NCI-H82 treated with DMSO at 0.1 percent for 48 hours (cell line): ENCODE measurements at regions not wholly inside any gene's neighbourhood (a gene's known extent, or its start where the extent isn't known, plus 50 kb on each side); places are given as distances from the start of the nearest gene placed in this dataset.
A peak's percentile ranks its signal among the peaks of the same experiment; 100 is the strongest.

ENCODE experiments used
- DNase-seq: peaks from one replicate; lab custom pipeline; 2025; ENCODE audit not compliant: unreplicated experiment; lab: John Stamatoyannopoulos, UW

- no peak for DNase-seq
Observed at GRCh38 chr10:21099291-21100062, 202.4 kb upstream of the NEBL start.

DNA sequence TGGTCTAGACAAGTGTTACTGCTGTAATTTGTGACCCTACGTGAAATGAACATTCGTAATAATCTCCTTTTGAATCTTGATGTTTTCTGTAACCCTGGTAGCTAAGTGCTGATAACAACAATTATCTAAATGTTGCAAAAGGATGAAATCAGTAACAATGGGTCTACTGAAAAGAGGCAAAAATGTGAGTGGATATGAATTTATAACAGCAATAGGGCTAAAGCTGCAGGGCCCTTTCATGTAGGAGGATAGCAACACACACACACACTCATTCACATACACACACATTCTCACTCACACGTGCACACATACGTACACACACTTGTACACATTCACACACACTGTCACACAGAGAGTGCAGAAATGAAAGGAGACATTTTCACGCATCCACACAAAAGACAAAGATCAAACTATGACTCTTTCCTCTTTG lies 200.8 kb upstream of the NEBL start:
- DNase-seq = no peak

DNA sequence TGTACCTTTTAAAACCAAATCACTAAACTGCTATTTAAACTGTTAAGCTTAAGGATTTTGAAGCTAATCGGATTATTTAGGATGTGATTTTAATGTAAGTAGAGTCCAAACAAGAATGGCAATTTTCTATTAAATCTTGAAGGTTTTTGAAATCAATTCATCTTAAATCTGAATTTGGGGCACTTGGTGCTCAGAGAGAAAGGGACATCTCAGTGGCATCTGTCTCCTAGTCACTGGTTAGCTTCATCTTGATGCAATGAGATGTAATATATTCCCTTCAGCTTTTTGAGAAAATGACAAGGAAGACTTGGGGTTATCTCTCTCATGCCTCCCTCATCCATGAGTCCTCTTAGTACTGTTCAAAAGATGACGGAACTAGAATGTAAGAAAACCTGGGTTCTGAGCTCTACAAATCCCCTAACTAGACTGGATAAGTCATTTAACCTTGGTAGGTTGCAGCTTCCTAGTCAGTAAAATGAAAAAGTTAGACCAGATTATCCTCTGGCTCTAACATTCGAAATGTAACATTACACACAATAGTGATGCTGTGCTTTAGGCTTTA lies 198.5 kb upstream of the NEBL start:
- peak; percentile 9 for DNase-seq

- DNase-seq = no peak
Observed at GRCh38 chr10:21095073-21095472, 198.0 kb upstream of the NEBL start.

DNA sequence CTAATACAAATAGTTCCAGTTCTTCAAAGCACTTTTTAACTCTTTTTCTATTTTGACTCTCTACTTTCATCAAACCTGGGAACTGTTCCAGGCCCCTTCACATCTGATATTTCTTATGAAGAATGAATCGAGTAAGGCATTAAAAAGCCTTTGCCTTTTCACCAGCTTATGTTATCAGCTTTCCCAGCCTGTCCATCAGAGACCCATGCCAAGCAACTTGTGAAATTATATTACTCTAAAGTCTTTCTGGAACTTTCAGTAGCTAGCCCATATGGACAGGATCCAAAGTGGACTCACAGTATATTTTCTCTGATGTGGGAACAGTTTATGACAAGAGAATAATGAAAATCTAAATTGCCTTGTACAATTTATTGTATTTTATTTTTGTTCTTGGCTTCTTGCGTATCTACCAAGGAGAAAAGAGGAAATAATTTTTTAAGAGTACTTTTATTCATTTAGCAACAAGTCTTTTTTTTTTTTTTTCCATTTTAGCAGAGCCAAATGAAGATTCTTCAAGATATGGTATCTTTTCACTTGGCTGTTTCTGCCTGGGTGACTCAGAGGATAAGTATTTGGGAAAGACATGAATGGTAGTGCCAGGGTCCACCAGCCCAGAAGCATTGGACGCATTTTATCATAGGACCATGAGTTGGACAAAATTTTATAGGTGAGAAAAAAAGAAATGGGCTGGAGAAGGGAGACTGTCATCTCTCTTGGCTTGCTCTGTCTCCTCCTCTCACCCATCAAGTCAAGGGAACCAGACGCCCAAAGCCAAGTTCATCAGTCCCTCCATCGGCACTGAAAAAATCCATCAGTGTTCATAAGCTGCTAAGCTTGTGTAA lies 195.8 kb upstream of the NEBL start:
- DNase-seq = no peak

DNA sequence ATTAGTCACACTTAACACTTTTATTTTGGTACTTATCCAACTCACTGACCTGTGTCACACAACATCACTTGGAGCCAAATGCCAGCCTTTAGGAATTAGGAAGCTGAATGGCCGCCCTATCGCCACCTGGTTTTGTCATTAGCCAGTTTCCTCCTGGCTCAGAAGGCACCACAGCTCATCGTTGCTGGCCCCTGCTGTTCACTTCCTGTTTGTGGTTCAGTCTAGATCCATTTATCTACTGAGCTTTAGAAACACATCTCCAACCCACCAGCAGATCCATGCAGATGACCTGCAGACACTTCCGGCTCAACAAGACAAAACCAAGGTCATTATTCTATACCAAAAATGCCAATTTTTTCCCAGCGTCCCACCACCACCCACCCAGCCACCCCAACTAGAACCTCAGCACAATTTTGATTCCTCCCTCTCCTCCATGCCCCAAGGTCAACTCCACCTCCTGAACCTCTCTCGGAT lies 193.5 kb upstream of the NEBL start:
- no peak for DNase-seq

DNA sequence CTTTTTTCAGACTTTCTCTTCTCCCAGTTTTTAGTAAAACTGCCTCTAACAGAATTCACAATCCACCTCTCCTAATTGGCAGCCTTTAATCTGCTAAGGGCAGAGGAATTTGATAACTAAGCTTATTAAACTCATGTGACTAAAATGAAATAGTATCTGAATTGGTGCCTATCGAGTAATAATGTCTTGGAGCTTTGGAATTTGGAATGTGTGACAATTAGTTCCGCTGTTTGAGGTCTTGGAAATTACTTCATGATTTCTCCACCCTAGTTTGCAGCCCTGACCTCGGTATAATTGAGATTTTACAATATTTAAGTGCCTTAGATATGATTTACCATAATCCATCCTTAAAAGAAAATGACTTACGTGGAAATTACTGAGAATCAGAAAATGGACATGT lies 190.4 kb upstream of the NEBL start:
- no peak for DNase-seq

DNA sequence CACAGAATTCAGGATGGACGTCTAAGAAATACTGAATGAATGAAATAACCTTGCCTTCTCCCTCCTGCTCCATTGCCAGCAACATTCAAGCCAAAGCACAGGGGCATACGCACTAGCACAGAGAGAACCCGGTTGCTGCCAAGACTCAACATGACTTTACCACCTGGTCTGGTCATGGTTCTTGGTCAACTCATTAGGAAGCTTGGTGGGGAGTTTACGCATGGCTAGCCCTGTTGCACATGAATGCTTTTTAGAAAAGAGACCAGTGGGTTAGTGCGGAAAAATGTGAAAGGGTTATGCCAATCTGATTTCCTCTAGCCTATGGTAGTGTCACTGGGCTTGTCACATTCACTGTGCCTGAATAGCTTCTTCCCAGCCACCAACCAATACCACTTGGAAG lies 187.6 kb upstream of the NEBL start:
- no peak for DNase-seq

- DNase-seq = no peak
Observed at GRCh38 chr10:21083861-21084260, 186.8 kb upstream of the NEBL start.

GRCh38 chr10:21082206-21082605 lies 185.1 kb upstream of the NEBL start:
- no peak for DNase-seq

DNA sequence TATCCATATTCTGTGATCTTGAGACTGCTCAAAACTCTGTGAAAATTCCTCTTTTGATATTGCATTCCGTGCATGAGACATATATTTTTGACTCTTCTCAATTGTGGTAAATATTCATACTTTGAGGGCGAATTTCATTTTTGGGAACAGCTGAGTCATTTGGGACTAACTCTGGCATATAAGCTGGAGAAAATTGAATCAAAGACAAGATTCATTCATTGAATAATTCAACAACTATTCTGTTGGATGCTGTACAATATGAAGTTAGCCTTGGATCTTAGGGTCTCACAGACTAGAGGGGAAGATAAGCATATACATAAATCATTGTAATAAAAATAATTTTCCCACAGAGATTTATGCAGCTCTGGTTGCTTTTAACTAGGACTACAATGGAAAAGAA lies 183.2 kb upstream of the NEBL start:
- no peak for DNase-seq

GRCh38 chr10:21079330-21079658 lies 182.2 kb upstream of the NEBL start:
- no peak for DNase-seq

- DNase-seq = no peak
Observed at GRCh38 chr10:21078410-21079329, 181.6 kb upstream of the NEBL start.

DNA sequence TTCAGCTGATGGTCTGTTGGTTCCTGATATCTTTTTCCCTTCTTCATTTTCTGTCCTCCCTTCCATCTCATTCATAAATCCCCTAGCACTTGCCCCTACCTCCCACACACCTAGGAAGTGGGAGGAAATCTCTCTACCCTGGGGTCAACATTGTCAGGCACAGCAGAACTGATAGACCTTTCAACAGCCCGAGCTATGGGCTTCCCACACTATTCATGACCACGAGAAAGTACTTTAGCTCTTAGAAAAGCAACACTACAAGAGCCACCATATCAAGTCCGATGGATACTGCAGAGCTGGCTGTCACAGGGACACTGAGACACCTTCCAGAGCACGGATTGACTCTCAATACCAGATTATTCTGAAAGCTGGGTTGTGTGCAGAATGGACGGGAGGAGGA lies 180.6 kb upstream of the NEBL start:
- no peak for DNase-seq

- DNase-seq = no peak
Observed at GRCh38 chr10:21076381-21076780, 179.3 kb upstream of the NEBL start.

DNA sequence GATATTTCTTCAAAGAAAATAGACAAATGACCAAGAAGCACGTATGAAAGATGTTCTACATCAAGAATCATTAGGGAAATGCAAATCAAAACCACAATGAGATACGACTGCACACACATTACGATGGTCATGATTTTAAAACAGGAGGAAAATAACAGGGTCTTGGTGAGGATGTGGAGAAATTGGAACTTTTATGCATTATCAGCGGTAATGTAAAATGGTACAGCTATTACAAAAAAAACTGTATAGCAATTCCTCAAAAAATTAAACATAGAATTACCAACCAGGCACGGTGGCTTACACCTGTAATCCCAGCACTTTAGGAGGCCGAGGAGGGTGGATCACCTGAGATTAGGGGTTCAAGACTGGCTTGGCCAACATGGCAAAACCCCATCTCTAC lies 178.8 kb upstream of the NEBL start:
- no peak for DNase-seq

DNA sequence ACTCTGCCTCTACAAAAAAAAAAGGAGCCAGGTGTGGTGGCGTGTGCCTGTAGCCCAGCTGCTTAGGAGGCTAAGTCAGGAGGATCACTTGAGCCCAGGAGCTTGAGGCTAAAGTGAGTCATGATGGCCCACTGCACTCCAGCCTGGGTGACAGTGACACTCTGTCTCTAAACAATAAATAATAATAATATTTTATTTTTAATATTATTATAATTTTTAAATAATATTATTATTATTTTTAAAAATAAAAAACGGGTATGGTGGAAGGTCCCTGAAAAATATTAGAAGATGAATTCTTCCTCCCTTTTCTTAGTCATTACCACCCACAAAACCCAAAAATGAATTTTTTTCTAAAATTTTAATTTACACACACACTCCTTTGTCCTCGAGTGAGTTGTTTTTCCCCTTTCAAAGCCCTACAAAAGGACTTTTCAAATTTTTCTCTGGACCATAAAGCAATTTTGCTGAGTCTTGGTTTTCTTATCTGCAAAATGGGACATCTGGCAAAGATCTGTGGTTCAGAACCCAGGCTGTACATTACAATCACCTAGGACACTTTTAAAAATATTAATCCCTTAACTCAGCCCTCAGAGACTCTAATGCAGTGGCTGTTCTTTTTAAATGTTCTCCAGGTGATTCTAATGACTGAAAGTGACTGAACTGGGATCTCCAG lies 174.0 kb upstream of the NEBL start:
- no peak for DNase-seq

DNA sequence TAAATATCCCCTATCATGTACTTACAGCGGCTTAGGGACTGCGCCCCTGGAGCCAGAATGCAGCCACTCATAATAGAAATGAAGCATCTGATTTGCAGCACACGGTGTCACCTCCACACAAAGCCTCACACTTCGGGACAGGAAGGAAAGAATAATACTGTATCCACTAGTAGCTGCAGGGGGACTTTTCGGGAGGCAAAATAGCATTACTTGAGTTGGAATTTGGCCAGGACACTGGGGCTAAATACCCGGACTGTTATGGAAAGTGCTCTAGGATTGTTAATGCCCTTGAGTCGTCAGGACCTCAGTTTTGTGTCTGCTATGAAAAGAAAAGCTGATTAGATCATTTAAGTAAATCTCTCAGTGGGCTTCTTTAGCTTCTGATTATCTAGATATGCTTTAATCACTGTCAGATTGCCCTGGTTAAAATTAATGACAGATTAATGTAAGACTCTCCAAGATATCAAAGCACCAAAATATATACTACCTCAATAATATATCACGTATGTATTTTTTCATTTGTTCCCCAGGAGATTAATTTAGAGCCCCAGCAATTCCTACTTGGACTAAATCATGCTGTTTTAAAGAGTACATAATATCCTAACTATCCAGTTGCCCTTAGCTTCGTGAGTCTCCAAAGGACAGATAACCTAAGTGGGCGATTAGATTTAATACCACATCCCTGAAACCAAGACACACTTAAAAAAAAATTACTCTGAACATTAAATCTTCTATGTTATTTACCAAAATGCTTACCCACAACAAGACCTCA lies 173.0 kb upstream of the NEBL start:
- peak; percentile 96 for DNase-seq

GRCh38 chr10:21069278-21069677 lies 172.2 kb upstream of the NEBL start:
- DNase-seq = no peak
